ENCODE measurements at regions not wholly inside any gene's neighbourhood (a gene's known extent, or its start where the extent isn't known, plus 50 kb on each side); places are given as distances from the start of the nearest gene placed in this dataset.
"Not testable (repeated sequence)": the region's sequence is repeated elsewhere in the genome, so short reads cannot be mapped to it uniquely, and the experiment has no call there.

GRCh38 chr2:90237923-90238361 lies 1546.5 kb downstream of the RPIA start:
- not testable (repeated sequence) for H3K9ac ChIP-seq (ENCODE audit: low read depth in 1 of 2, low read length in 2 of 2); H3K4me1 ChIP-seq (ENCODE audit: control insufficient read depth in 1 of 2, insufficient read depth in 2 of 2, low read length in 2 of 2); H3K9me3 ChIP-seq (ENCODE audit: control insufficient read depth in 1 of 2, low read length in 2 of 2); H3K4me3 ChIP-seq (ENCODE audit: low read depth in 1 of 2, low read length in 2 of 2); H3K27ac ChIP-seq (ENCODE audit: low read depth, low read length); H3K27me3 ChIP-seq (ENCODE audit: control insufficient read depth in 1 of 2, insufficient read depth in 2 of 2, low read length in 2 of 2); H3K36me3 ChIP-seq (ENCODE audit: control insufficient read depth in 1 of 2, insufficient read depth in 2 of 2, low read length in 2 of 2)

DNA sequence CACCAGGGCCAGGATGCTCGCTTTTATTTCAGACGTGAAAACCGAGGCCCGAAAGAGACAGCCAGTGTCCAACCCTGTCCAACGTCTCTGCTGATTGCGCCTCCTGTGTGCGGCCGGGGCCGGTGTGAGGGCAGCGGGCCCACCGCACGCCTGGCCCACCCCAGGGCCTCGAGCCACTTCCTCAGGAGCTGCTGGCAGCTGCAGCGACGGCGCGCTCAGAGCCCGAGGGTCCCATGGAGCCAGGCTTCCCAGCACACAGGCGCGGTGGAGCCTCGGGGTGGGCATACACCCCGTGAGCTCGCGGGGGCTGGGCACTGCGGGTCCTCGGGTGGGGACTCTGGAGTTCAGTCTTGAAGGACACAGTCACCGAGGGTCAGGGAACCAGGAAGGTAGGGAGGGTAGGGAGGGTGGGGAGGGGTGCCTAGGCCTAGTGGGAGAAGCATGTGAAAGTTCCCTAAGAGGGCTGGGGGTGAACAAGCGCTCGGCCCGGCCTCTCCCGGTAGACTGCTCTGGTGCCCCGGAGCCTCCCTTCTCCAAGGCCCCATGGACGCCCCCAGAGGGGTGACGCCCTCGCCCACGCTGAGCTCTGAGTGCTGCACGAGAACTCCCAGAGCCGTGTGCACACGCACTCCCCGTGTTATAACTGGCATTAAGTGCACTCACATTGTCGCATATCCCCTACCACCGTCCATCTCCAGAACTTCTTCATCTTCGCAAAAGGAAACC lies 1547.2 kb downstream of the RPIA start:
- H3K9ac ChIP-seq (ENCODE audit: low read depth in 1 of 2, low read length in 2 of 2); H3K36me3 ChIP-seq (ENCODE audit: control insufficient read depth in 1 of 2, insufficient read depth in 2 of 2, low read length in 2 of 2); H3K9me3 ChIP-seq (ENCODE audit: control insufficient read depth in 1 of 2, low read length in 2 of 2); H3K27ac ChIP-seq (ENCODE audit: low read depth, low read length); H3K27me3 ChIP-seq (ENCODE audit: control insufficient read depth in 1 of 2, insufficient read depth in 2 of 2, low read length in 2 of 2); H3K4me1 ChIP-seq (ENCODE audit: control insufficient read depth in 1 of 2, insufficient read depth in 2 of 2, low read length in 2 of 2); H3K4me3 ChIP-seq (ENCODE audit: low read depth in 1 of 2, low read length in 2 of 2): not testable (repeated sequence)

GRCh38 chr2:90239769-90240168 lies 1548.3 kb downstream of the RPIA start:
- not testable (repeated sequence) for H3K9me3 ChIP-seq (ENCODE audit: control insufficient read depth in 1 of 2, low read length in 2 of 2); H3K36me3 ChIP-seq (ENCODE audit: control insufficient read depth in 1 of 2, insufficient read depth in 2 of 2, low read length in 2 of 2); H3K4me1 ChIP-seq (ENCODE audit: control insufficient read depth in 1 of 2, insufficient read depth in 2 of 2, low read length in 2 of 2); H3K27me3 ChIP-seq (ENCODE audit: control insufficient read depth in 1 of 2, insufficient read depth in 2 of 2, low read length in 2 of 2); H3K4me3 ChIP-seq (ENCODE audit: low read depth in 1 of 2, low read length in 2 of 2); H3K9ac ChIP-seq (ENCODE audit: low read depth in 1 of 2, low read length in 2 of 2); H3K27ac ChIP-seq (ENCODE audit: low read depth, low read length)

DNA sequence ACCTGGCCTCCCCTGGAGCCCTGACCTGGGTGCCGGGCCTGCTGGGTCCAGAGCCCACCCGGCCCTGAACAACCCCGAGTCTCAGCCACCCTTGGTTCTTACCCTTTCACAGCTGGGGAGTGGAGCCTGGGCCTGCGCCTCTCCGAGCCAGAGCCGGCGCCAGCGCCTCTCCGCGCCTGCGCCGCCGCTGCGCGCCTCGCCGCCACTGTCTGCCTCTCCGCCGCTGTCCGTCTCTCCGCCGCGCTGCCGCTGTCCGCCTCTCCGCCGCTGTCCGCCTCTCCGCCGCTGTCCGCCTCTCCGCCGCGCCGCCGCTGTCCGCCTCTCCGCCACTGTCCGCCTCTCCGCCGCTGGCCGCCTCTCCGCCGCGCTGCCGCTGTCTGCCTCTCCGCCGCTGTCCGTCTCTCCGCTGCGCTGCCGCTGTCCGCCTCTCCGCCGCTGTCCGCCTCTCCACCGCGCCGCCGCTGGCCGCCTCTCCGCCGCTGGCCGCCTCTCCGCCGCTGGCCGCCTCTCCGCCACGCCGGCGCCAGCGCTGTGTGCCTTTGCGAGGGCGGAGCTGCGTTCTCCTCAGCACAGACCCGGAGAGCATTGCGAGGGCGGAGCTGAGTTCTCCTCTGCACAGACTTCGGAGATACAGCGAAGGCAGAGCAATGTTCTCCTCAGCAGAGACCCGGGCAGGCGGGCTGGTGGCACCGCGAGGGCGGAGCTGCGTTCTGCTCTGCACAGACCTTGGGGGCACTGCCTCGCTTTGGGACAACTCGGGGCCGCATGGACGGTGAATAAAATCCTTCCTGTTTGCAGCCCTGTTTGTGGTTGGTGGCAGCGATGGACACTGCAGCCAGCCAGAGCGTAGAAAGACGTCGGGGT lies 1553.7 kb downstream of the RPIA start:
- not testable (repeated sequence) for H3K27ac ChIP-seq (ENCODE audit: low read depth, low read length); H3K4me1 ChIP-seq (ENCODE audit: control insufficient read depth in 1 of 2, insufficient read depth in 2 of 2, low read length in 2 of 2); H3K27me3 ChIP-seq (ENCODE audit: control insufficient read depth in 1 of 2, insufficient read depth in 2 of 2, low read length in 2 of 2); H3K36me3 ChIP-seq (ENCODE audit: control insufficient read depth in 1 of 2, insufficient read depth in 2 of 2, low read length in 2 of 2); H3K9me3 ChIP-seq (ENCODE audit: control insufficient read depth in 1 of 2, low read length in 2 of 2); H3K9ac ChIP-seq (ENCODE audit: low read depth in 1 of 2, low read length in 2 of 2); H3K4me3 ChIP-seq (ENCODE audit: low read depth in 1 of 2, low read length in 2 of 2)

DNA sequence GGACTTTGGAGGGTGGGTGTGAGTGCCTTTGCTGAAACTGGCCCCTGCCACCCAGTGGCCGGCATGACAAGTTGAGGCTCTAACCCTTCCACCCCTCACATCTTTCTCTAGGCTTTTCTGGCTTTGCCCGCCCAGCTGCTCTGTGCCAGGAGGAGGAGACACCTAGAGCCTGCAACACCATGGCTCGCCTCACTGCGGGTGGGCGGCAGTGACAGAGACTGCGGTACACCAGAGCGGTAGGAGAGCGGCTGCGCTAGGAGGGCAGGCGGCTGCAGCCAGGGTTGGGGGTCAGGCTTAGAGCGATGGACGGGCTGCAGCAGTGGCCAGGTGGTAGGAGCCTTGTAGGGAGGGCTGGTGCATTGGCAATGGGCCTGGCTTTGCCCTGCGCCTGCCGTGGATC lies 1556.9 kb downstream of the RPIA start:
- not testable (repeated sequence) for H3K9me3 ChIP-seq (ENCODE audit: control insufficient read depth in 1 of 2, low read length in 2 of 2); H3K27ac ChIP-seq (ENCODE audit: low read depth, low read length)

GRCh38 chr2:90250350-90250749 lies 1558.9 kb downstream of the RPIA start:
- not testable (repeated sequence) for H3K4me3 ChIP-seq (ENCODE audit: low read depth in 1 of 2, low read length in 2 of 2); H3K27ac ChIP-seq (ENCODE audit: low read depth, low read length); H3K9ac ChIP-seq (ENCODE audit: low read depth in 1 of 2, low read length in 2 of 2); H3K9me3 ChIP-seq (ENCODE audit: control insufficient read depth in 1 of 2, low read length in 2 of 2); H3K27me3 ChIP-seq (ENCODE audit: control insufficient read depth in 1 of 2, insufficient read depth in 2 of 2, low read length in 2 of 2); H3K36me3 ChIP-seq (ENCODE audit: control insufficient read depth in 1 of 2, insufficient read depth in 2 of 2, low read length in 2 of 2); H3K4me1 ChIP-seq (ENCODE audit: control insufficient read depth in 1 of 2, insufficient read depth in 2 of 2, low read length in 2 of 2)

More for the DNA sequence above, 1556.9 kb downstream of the RPIA start:
- not testable (repeated sequence) for H3K9ac ChIP-seq (ENCODE audit: low read depth in 1 of 2, low read length in 2 of 2); H3K27me3 ChIP-seq (ENCODE audit: control insufficient read depth in 1 of 2, insufficient read depth in 2 of 2, low read length in 2 of 2); H3K36me3 ChIP-seq (ENCODE audit: control insufficient read depth in 1 of 2, insufficient read depth in 2 of 2, low read length in 2 of 2); H3K4me1 ChIP-seq (ENCODE audit: control insufficient read depth in 1 of 2, insufficient read depth in 2 of 2, low read length in 2 of 2); H3K4me3 ChIP-seq (ENCODE audit: low read depth in 1 of 2, low read length in 2 of 2)

DNA sequence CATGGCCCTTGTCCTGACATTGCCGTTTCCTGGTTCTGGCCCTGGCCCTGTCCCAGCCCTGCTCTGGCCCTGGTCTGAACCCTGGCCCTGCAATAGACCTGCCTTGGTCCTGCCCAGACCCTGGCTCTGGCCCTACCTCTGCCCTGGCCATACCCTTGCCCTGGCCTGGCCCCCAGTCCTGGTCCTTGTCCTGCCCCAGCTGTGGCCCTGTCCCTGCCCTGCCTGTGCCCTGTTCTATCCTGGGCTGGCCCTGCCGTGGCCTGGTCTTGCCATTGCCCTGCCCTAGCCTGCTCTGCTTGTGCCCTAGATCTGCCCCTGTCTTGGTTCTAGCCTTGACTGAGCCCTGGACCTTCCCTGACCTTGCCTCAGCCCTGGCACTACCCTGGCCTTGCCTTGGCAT lies 1560.1 kb downstream of the RPIA start:
- H3K36me3 ChIP-seq (ENCODE audit: control insufficient read depth in 1 of 2, insufficient read depth in 2 of 2, low read length in 2 of 2); H3K27me3 ChIP-seq (ENCODE audit: control insufficient read depth in 1 of 2, insufficient read depth in 2 of 2, low read length in 2 of 2); H3K4me3 ChIP-seq (ENCODE audit: low read depth in 1 of 2, low read length in 2 of 2); H3K9ac ChIP-seq (ENCODE audit: low read depth in 1 of 2, low read length in 2 of 2); H3K4me1 ChIP-seq (ENCODE audit: control insufficient read depth in 1 of 2, insufficient read depth in 2 of 2, low read length in 2 of 2); H3K9me3 ChIP-seq (ENCODE audit: control insufficient read depth in 1 of 2, low read length in 2 of 2); H3K27ac ChIP-seq (ENCODE audit: low read depth, low read length): not testable (repeated sequence)

DNA sequence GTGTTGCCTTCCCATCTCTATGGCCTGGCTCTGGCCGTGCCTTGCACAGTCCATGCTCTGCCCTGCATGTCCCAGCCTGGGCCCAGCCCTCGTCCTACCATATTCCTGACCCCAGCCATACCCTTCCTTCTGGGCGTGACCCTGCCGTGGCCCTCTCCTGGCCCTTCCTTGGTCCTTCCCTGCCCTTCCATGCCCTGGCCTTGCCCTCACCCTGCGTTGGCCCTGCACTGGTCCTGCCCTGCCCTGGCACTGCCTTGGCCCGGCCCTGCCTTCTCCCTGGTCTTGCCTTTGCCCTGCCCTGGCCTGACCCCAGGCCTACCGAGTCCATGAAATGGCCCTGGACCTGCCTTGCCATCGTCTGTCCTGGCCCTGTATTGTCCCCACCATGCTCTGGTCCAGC lies 1561.8 kb downstream of the RPIA start:
- H3K4me3 ChIP-seq (ENCODE audit: low read depth in 1 of 2, low read length in 2 of 2); H3K9me3 ChIP-seq (ENCODE audit: control insufficient read depth in 1 of 2, low read length in 2 of 2); H3K4me1 ChIP-seq (ENCODE audit: control insufficient read depth in 1 of 2, insufficient read depth in 2 of 2, low read length in 2 of 2); H3K9ac ChIP-seq (ENCODE audit: low read depth in 1 of 2, low read length in 2 of 2); H3K27me3 ChIP-seq (ENCODE audit: control insufficient read depth in 1 of 2, insufficient read depth in 2 of 2, low read length in 2 of 2); H3K36me3 ChIP-seq (ENCODE audit: control insufficient read depth in 1 of 2, insufficient read depth in 2 of 2, low read length in 2 of 2); H3K27ac ChIP-seq (ENCODE audit: low read depth, low read length): not testable (repeated sequence)

- H3K4me1 ChIP-seq (ENCODE audit: control insufficient read depth in 1 of 2, insufficient read depth in 2 of 2, low read length in 2 of 2); H3K36me3 ChIP-seq (ENCODE audit: control insufficient read depth in 1 of 2, insufficient read depth in 2 of 2, low read length in 2 of 2); H3K27me3 ChIP-seq (ENCODE audit: control insufficient read depth in 1 of 2, insufficient read depth in 2 of 2, low read length in 2 of 2); H3K9ac ChIP-seq (ENCODE audit: low read depth in 1 of 2, low read length in 2 of 2); H3K9me3 ChIP-seq (ENCODE audit: control insufficient read depth in 1 of 2, low read length in 2 of 2); H3K27ac ChIP-seq (ENCODE audit: low read depth, low read length); H3K4me3 ChIP-seq (ENCODE audit: low read depth in 1 of 2, low read length in 2 of 2): not testable (repeated sequence)
Observed at GRCh38 chr2:90266888-90267287, 1575.4 kb downstream of the RPIA start.

DNA sequence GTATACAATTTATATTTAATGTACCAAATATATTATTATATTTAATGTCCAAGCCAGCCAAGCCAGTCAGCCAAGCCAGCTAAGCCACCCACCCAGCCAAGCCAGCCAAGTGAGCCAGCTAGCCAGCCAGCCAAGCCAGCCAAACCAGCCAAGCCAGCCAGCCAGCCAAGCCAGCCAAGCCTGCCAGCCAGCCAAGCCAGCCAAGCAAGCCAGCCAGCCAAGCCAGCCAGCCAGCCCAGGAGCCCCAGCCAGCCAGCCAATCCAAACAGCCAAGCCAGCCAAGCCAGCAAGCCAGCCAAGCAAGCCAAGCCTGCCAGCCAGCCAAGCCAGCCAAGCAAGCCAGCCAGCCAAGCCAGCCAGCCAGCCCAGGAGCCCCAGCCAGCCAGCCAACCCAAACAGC lies 1596.3 kb downstream of the RPIA start:
- not testable (repeated sequence) for H3K27ac ChIP-seq (ENCODE audit: low read depth, low read length); H3K27me3 ChIP-seq (ENCODE audit: control insufficient read depth in 1 of 2, insufficient read depth in 2 of 2, low read length in 2 of 2); H3K4me1 ChIP-seq (ENCODE audit: control insufficient read depth in 1 of 2, insufficient read depth in 2 of 2, low read length in 2 of 2); H3K36me3 ChIP-seq (ENCODE audit: control insufficient read depth in 1 of 2, insufficient read depth in 2 of 2, low read length in 2 of 2); H3K4me3 ChIP-seq (ENCODE audit: low read depth in 1 of 2, low read length in 2 of 2); H3K9me3 ChIP-seq (ENCODE audit: control insufficient read depth in 1 of 2, low read length in 2 of 2); H3K9ac ChIP-seq (ENCODE audit: low read depth in 1 of 2, low read length in 2 of 2)

Measured in duodenal mucosa (tissue), 2 donors.